ENCODE measurements at regions not wholly inside any gene's neighbourhood (a gene's known extent, or its start where the extent isn't known, plus 50 kb on each side); places are given as distances from the start of the nearest gene placed in this dataset.

GRCh38 chr9:16025627-16026026, 472.8 kb downstream of the CCDC171 start:
- no peak for DNase-seq

GRCh38 chr9:16026886-16027285, 474.0 kb downstream of the CCDC171 start:
- DNase-seq = no peak

GRCh38 chr9:16028548-16028947, 475.7 kb downstream of the CCDC171 start:
- DNase-seq = no peak

- DNase-seq = no peak
Observed at GRCh38 chr9:16029046-16029615, 476.3 kb downstream of the CCDC171 start.

GRCh38 chr9:16029796-16030363, 477.0 kb downstream of the CCDC171 start:
- no peak for DNase-seq

GRCh38 chr9:16030528-16031185, 477.8 kb downstream of the CCDC171 start:
- DNase-seq = no peak

- no peak for DNase-seq
Observed at GRCh38 chr9:16031486-16031885, 478.6 kb downstream of the CCDC171 start.

- DNase-seq = no peak
Observed at GRCh38 chr9:16031971-16032370, 479.1 kb downstream of the CCDC171 start.

- no peak for DNase-seq
Observed at GRCh38 chr9:16032799-16033198, 480.0 kb downstream of the CCDC171 start.

- no peak for DNase-seq
Observed at GRCh38 chr9:16033253-16033652, 480.4 kb downstream of the CCDC171 start.

- no peak for DNase-seq
Observed at GRCh38 chr9:16033921-16034691, 481.3 kb downstream of the CCDC171 start.

- no peak for DNase-seq
Observed at GRCh38 chr9:16039218-16039987, 486.6 kb downstream of the CCDC171 start.

- no peak for DNase-seq
Observed at GRCh38 chr9:16039988-16040761, 487.3 kb downstream of the CCDC171 start.

- DNase-seq = no peak
Observed at GRCh38 chr9:16043756-16044578, 491.1 kb downstream of the CCDC171 start.

- no peak for DNase-seq
Observed at GRCh38 chr9:16044579-16044881, 491.7 kb downstream of the CCDC171 start.

GRCh38 chr9:16045651-16046280, 492.9 kb downstream of the CCDC171 start:
- no peak for DNase-seq

- DNase-seq = no peak
Observed at GRCh38 chr9:16046713-16047112, 493.9 kb downstream of the CCDC171 start.

- DNase-seq = no peak
Observed at GRCh38 chr9:16048129-16048528, 495.3 kb downstream of the CCDC171 start.

GRCh38 chr9:16052146-16052545, 499.3 kb downstream of the CCDC171 start:
- DNase-seq = no peak

- no peak for DNase-seq
Observed at GRCh38 chr9:16052757-16053530, 500.1 kb downstream of the CCDC171 start.
